IPS-NIHi7 (cell line): ENCODE measurements at regions not wholly inside any gene's neighbourhood (a gene's known extent, or its start where the extent isn't known, plus 50 kb on each side); places are given as distances from the start of the nearest gene placed in this dataset.

Source experiments
- DNase-seq: peaks from one replicate; pipeline ENCODE4 v3.0.0; 2012; ENCODE audit warnings: mixed read lengths; ENCODE audit errors: extremely low spot score

DNA sequence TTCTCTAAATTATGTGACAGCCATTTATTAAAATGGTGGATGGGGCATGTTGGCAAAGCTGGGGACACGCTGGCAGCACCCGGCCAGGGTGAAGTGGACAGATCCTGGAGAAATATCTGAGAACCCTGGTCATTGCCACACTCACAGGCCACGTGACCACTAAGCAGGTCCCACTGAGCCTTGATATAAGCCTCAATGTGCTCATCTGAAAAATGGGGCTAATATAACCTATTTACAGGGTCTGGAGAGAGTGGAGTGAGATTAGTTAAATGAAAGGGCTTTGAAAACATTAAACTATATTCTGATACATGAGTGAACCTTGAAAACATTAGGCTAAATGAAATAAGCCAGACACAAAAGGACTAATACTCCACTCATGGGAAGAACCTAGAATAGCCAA lies 108.9 kb downstream of the RBFOX3 start:
- DNase-seq = no peak

DNA sequence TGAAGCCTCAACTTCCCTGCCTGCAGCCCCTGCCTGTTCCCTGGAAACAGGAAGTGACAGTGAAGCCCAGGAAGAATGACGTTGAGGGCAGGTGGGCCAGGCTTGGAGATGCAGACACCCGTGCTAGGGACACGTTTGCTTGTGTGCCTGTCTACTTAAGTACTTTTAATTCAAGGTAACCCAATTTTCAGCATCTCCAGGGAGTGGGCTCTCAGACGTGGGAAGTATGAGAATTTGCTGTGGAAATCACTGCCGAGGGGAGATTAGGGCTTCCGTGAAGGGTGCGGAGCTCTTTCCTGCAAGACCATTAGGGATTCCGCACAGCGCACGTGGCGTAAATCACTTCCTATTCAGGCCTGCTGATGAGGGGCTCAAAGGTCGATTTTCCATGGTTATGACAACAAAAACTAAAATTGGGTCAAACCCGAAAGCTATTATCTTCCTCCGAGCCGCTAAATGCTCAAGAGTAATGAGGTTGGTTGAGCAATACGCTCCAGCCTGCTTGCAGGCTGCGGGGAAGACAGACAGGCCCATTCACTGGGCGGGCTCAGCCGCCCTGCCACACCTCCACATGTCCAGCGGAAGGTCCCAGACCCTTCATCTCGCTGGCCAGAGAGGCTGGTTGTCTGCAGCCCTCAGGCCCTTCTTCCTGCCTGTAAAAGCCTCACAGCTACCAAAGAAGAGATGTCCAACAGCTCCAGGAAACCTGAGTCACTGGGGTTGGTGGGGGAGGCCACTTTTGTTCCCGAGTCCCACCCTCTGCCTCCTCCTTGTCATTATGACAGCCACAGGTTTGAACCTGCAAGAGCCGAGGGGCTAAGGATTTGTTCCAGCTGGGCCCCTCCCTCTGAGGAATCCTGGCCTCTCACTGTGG lies 109.9 kb downstream of the RBFOX3 start:
- DNase-seq = no peak

DNA sequence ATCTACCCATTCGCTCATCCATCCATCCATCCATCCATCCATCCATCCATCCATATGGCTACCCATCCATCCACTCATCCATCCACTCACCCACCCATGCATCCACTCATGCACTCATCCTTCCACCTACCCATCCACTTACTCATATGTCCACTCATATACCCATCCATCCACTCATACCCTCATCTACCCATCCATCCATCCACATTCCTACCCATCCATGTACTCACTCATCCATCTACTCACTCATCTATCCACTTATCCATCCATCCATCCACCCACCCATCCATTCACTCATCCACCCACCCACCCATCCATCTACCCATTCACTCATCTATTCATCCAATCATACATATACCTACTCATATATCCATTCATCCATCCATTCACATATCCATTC lies 112.0 kb downstream of the RBFOX3 start:
- no peak for DNase-seq

DNA sequence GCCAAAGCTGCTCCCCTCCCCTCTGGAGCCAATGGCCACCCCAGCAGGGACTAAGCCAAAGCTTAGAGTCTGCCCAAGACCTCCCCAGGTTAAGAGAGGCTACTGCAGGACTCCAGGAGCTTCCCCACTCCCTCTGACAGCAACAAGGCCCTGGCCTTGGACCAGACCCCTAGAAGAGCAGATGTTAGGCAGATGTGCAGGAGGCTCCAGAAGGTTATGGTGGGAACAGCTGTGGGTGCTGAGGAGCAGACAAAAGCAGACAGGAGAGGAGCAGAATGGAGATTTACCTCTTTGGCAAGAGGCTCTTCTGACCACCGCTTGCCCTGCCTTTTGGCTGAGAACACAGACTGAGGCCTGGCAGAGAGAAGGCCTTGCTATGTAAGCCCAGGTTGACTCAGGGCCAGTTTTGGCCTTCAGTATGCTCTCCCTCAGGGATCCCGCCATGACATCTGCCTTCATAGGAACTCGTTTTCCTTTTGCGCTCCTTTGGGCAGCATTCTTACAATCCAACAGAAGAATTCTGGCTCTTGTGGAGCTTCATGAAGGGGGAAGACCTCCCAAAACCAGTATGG lies 113.0 kb downstream of the RBFOX3 start:
- DNase-seq = no peak

DNA sequence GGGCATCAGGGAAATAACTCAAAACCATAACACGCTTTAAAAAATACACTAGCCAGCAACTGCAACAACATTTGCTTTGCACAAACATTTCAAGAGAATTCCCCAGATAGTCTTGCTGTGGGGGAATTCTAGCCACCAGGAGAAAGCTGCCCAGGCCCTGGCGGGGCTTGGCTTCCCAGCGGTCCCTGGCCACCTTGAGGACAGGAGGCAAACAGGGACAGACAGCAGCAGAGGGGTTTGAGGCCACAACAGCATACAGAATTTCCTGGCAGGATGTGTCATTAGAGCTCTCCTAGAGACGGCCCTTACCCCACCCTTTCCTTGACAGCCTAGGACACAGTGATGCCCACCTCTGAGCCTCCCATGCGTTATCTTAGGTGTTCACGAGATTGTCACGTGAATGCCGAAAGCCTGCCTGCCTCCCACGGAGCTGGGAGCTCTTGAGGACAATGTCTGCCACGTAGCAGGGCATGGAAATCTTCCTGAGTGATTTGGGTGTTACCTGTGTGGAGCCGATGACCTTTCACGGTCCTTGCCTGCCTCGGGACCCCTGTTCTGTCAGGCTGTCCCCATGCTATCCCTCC lies 114.3 kb downstream of the RBFOX3 start:
- DNase-seq = no peak

DNA sequence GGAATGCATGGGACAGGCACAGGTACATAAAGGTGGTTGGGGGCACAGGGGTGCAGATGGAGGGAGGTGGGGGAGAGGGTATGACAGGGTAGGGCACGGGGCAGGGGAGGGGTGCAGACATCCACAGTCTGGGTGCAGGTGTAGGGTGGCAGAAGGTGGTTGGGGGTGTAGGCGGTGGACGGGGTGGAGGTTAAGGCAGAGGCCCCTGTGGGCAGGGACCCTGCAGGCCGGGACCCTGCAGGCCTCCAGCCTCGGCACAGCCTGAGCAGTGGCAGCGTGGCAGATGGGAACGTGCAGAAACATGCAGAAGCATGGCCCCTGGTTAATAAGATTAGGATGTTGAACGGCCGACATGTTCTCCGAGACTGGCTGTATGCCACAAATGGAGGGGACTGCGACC lies 115.2 kb downstream of the RBFOX3 start:
- DNase-seq = no peak

DNA sequence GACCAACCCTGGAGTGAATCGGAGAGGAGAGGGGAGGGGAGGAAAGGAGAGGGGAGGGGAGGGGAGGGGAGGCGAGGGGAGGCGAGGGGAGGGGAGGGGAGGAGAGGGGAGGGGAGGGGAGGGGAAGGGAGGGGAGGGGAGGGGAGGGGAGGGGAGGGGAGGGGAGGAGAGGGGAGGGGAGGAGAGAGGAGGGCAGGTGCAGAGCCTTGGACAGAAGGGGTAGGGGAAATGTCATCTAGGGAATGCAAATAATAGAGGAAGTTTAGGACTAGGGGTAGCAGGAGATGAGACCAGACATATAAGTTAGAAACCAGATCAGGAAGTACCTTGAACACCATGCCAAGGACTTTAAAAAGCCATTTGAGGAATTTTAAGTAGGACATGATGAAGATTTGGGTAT lies 119.8 kb downstream of the RBFOX3 start:
- no peak for DNase-seq

DNA sequence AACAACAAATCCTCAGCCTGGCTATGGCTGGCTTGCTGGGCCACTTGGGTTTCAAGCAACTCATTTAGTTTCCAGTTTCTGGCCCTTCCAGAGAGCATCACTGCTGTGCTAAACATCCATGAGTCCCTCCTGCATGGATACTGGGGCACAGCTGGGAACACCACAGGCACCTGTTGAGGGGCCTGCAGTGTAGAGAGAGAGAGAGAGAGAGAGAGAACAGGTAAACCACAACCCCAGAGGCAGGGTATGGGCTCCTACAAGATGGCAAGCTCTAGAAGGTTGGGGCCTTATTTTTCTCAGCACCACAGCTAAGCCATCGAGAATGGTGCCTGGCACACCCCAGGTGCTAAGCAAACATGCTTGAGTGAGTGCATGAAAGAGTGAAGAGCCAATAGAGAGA lies 120.3 kb downstream of the RBFOX3 start:
- DNase-seq = no peak

DNA sequence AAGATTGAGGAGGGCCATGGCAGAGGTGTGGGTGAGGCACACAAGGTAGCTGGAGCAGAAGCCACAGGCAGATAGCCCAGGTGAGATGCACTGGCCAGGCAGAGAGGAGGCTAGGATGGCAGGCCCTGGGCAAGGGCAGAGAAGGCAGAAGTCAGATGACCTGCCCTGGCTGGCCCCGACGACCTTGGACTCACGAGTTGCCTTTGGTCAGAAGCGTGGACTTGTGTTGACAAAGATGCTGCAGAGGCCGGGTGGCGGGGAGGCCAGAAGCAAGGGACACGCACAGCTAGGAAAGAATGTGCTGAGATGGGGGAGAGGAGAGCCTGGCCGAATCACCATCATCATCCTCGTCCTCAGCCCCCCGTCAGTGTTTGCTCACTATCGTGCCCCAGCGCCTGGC lies 123.7 kb downstream of the RBFOX3 start:
- DNase-seq = no peak

DNA sequence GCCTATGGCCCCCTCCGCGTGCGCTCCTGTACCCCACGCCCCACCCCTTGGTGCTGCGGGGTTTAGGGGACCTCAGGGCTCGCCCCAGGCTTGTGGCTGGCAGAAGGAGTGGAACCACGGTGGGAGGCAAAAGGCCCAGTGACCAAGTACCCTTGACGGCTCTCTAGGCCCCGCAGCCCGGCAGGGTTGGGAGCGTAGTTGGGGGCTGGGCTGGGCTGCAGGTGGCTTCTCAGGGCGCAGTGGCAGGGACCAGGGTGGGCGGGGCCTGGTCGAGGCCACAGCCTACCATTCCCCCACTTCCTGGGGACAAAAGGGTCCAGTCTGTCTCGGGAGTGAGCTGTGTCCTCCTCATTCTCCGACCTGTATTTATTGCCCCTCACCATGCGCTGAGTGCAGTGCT lies 124.9 kb downstream of the RBFOX3 start:
- DNase-seq = no peak

DNA sequence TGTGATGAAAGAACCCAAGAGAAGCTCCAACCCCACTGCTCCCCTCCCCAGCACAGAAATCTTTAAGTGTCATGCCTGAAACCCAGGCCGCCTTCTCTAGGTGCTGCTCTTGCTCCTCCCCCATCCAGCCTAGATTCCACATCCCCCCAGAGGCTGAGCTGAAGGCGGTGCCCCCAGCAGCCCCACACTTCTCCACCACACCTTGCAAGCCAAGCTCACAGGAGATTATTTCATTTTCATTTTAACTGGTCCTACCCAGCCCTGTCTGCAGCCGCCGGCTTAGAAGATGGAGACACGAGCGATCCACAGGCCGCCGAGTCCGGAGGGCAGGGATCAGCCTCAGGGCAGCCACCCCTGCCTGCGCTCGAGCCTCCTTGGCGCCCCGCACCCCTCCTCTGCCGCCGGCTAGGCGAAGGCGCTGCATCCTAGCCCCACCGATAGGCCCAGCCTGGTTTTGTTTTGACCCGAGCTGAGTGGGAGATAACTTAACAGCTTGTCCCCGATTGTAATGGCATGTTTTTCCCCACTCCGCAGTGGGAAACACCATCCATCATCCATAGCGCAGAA lies 125.3 kb downstream of the RBFOX3 start:
- DNase-seq = no peak

DNA sequence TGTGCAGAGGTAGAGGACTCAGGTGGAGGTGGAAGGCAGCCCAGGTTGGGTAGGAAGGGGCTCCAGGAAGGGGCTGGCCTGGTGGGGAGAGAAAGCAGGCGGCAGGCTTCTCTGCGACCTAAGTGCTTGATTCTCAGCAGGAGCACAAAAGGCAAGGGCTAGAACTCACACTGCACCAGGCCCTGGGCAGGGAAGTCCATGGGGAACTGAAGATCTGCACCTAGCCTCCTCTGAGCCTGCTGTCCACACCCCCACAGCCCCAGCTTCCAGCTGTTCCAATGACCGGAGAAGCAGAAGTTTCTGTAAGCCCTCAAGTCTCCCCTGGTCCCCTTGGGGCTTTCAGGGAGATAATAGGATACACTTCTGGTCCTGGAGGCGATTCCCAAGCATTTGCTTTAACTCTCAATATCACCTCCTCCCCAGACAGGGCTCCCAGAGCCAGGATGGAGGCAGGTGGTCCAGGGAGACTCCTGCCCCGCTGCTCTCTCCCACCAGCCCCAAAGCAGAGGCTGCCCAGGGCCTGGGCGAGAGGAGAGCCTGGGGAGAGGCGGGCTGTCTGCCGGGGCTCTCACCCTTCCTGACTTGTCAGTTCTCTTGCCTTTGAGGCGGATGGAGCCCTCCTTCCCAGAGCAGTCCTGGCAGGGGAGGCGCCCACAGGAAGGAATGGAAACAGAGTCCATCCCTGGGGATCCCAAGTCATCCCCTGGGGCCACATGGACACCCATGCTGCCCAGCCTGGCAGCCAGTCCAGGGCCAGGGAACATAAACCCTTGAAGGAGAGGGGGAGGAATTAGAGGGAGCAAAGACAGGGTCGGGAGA lies 126.0 kb downstream of the RBFOX3 start:
- DNase-seq = no peak

DNA sequence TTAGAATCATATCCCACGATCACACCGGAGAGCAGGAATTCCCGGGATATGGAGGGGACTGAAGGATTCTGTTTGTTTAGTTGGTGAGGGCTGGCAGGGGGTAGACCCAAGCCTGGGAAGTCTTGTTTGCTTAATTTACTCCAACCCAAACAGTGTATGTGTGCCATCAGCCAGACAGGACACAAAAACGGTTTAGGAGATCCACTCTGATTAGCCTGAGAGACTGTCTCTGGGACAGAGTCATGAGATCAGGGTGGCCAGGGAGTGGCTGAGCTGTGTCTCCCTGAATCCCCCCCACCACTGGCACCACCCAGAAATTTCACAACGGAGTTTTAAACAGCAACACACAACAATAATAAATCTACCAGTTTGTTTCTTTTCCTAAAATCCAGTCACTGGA lies 127.0 kb downstream of the RBFOX3 start:
- no peak for DNase-seq

DNA sequence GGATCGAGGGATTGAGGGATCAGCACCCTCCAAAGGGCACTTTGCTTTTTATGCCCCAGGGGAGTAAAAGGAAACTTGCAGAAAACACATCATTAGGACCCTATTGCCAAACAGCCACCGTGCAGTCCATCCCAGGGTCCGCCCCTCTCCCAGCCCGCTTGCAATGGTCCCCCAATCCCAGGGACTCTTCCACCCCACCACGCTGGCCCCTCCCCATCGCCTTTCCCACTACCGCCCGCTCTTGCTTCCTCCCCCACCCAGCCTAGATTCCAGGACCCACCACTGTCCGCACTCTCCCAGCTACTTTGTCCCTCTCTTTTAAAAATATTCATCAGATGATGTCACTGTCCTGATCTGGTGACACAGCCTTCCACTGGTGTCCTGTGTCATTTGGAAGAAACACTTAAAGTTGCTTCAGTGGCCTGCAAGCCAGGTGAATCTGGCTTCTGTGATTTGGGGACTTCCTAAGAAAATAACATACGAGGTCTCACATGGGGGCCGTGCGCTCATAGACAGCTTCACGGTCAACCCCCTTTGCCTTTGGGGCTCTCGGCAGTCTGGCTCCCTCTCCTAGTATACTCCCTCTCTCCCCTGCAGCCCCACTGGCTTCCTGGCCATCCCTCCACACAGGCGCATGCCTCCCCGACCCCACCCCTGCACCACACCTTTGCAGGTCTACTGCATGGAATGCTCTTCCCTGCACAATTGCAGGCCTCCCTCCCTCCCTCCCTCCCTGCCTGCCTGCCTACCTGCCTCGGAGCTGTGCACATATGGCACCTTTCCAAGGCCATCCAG lies 127.9 kb downstream of the RBFOX3 start:
- peak; percentile 40 for DNase-seq

DNA sequence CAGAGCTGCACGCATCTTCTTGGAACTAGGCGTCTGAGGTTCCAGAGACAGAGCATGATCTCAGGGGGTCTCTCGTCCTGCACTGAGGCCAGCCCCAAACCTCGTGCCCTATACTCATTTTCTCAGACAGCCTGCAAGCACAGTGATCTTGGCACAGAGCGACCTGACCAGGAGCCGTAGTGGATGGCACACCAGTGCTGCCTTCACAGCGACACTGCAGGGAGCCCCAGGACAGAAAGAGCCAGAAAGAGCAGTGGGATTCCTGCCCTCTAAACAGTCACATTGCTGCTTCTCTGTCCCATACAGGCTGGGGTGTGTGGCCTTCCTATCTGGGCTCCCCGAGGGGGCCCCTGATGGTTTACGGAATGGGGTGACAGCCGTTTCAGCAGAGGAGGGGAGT lies 131.0 kb downstream of the RBFOX3 start:
- no peak for DNase-seq

DNA sequence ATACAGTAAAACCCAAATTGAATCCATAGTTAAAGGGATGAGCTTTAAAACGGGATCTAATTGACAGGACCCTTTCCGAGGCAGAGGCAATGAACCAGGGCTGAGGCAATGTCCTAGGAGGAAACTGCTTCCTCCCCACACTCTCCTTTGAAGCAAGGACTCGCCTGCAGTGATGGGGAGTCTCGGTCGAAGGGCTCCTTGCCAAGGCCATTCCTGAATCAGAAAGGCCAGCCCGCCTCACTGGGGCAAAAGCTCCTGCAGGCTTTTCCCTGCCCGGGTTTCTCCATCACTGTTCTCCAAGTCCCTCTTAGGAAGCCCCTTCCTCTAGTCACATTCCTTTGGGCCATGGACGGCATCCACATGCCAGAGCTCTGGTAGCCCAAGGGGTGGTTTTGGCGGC lies 132.0 kb downstream of the RBFOX3 start:
- no peak for DNase-seq

DNA sequence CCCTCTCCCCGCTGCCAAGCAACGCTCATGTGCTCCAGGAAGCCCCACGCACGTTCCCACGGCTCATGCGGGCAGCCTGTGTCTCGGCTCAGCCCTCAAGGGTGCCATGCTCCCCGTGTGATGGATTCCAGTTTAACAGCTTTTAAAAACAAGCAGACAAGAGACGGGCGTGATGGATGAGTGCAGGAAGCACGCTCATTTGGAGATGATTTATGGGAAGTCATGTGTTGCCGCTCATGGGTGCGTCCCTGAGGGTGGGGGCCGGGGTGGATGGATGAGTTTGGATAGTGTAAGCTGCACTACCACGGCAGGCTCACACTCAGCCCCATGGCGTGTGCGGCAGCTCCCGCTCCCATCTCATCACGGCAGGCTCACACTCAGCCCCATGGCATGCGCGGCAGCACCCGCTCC lies 132.8 kb downstream of the RBFOX3 start:
- DNase-seq = no peak

DNA sequence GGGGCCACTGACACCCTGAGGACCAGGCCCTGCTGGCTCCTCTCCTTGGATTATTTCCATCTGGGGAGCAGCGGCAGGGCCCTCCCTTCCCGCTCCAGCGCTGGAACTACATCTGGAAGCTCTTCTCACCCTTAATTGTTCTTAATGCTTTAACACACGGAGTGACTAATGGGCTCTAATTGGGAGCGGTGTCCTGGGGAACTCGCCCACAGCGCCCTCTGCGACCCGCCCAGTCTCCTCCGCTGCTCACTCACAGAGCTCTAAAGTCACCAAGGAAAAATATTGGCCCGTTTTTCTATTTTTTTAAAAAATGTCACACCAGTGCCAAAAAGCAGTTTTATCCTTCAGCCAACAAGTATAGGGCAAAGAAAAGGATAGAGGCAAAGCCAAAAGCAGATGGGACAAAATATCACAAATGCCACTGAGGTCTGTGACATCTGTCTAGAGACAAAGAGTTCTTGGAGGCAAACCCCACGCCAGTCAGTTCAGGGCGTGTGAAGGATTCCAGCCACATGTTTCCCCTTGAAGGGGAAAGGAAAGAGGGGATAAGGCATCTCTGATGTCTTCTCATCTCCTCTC lies 134.7 kb downstream of the RBFOX3 start:
- DNase-seq = peak; percentile 71

DNA sequence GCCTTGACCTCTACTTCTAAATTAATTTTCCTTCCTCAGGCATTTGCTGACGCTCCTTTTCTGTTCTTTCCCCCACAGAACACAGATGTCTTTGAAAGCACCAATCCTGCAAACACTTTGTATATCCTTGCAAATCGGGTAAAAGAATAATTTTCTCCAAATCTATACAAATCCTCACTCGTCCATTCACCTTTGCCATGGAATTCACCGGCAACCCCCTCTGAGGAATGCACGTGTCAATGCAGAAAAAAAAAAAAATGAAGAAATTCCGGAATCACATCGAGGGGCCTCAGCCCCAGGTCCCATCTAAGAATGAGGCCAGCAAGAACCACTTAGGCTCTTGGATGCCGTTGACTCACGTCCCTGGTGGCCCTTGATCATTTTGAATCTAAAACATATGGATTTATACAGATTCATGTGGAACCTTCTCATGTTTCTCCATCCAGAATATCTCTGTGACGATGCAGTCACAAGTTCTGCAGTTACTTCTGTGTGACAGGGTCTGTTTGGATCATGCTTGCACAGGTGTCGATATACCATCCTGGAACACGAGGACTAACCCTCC lies 136.9 kb downstream of the RBFOX3 start:
- DNase-seq = no peak

DNA sequence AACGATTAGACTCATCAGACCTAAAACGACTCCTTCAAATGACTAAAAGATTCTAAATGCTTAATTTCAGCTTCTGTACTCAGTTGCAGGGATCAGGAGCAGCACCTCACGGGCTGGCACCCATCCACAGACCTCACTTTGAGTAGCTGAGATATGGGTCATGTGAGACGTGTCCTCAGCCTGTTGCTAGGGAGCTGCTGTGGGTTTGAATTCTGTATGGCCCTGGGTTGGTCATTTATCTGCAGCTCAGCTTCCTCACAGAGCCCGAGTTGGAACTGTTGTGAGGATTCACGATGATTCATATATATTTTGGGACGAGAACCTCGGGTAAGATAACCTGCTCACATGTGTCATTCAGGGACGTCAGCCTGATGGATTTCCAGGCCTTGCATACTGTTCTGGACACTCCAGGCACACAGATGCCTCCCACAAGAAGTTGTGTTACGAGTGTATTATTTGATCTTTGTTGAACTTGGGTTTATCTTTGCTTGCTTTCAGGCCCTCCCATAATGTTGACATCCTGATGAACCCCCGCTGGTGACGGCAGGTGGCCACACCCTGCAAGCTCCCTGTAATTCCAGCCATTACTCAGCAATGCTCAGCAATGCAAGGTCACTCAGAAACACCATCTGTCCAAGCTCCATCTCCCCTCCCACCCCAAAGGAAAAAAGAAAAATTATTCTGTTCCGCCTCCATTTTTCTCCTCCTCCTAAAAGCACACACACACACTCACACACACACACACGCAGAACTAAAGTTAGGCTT lies 137.6 kb downstream of the RBFOX3 start:
- DNase-seq = no peak
